Right atrium auricular region (tissue), 2 donors: ENCODE measurements at regions not wholly inside any gene's neighbourhood (a gene's known extent, or its start where the extent isn't known, plus 50 kb on each side); places are given as distances from the start of the nearest gene placed in this dataset.

ENCODE experiments used
- DNase-seq: peaks from one replicate; pipeline ENCODE4 v3.0.0-alpha.2; 2019; ENCODE audit warnings: low spot score
- H3K27ac ChIP-seq, 2 donors: fragments of 200-600 bp; sonication (generic); 1 replicate in 1 of 2; 2 replicates in 1 of 2; pipeline ENCODE4 v1.5.1; 2016 to 2019
- H3K27me3 ChIP-seq, 2 donors: fragments of 200-600 bp; sonication (generic); one replicate each; pipeline versions ENCODE4 v1.5.1 to v1.6.0; 2017 to 2019
- H3K36me3 ChIP-seq: fragments of 200-600 bp; sonication (generic); one replicate; pipeline ENCODE4 v1.5.1; 2016
- H3K4me1 ChIP-seq, 2 donors: fragments of 200-600 bp; sonication (generic); one replicate each; pipeline versions ENCODE4 v1.5.1 to v1.6.0; 2017 to 2019
- H3K4me3 ChIP-seq, 2 donors: fragments of 200-600 bp; sonication (generic); 1 replicate in 1 of 2; 2 replicates in 1 of 2; pipeline ENCODE4 v1.5.1; 2017 to 2019; ENCODE audit warnings: mild to moderate bottlenecking in 1 of 2, moderate library complexity in 1 of 2
- H3K9me3 ChIP-seq, 2 donors: fragments of 200-600 bp; sonication (generic); one replicate each; pipeline ENCODE4 v1.5.1; 2019
- CTCF ChIP-seq, 2 donors: fragments of 200-600 bp; sonication (generic); IDR thresholded peaks; one replicate each; pipeline ENCODE4 v1.5.1; 2019; ENCODE audit warnings: antibody characterized with exemption in 2 of 2

DNA sequence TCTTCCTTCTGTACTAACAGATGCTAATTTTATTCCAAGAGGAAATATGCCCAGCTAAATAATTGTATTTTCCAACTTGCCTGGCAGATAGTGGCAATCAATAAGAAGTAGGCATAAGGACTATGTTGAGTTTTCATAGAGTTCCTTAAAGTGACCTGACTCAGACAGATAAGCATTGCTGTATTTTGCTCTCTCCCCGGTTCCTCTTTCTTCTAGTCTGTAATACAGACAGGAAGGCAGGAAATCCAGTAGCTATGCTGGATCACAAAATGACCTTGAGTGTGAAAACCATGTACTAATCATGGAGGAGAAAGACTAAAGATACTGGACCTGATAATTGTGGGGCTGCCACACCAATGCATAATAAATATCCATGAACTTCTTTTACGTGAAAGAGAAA is 701.7 kb downstream of the CETN3 start:
- no peaks in the 10 kb centered on the region for H3K27me3 ChIP-seq
- H3K36me3 ChIP-seq, result no peaks in the 10 kb centered on the region
- no peak for TF ChIP-seq CTCF (IDR thresholded peaks at IDR 0.05)
- no peaks in the 10 kb centered on the region for H3K9me3 ChIP-seq
- no peak overlapping the region for H3K27ac ChIP-seq
- no peaks in the 10 kb centered on the region for H3K4me1 ChIP-seq
- no peak for DNase-seq
- H3K4me3 ChIP-seq, result no peak overlapping the region

DNA sequence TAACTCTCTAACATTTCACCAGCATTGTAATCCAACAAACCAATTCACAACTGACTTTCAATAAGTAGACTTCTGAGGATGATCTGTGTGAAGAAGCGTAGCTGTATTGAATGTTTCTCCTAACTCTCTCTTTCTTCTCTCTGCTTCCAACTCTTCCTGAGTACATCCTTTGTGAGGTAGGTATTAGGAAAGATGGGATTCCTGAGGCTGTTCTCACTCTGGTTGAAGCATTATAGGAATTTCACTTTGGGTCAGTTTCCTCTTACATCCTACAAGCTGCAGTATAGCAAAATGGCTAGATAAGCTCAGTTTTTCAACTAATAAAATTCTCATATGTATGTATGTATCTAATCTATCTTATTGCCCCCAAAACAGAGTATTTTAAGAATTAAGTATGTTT is 702.8 kb downstream of the CETN3 start:
- DNase-seq, result no peak
- no peaks in the 10 kb centered on the region for H3K27me3 ChIP-seq
- H3K4me1 ChIP-seq, result no peaks in the 10 kb centered on the region
- no peak for TF ChIP-seq CTCF (IDR thresholded peaks at IDR 0.05)
- H3K36me3 ChIP-seq, result no peaks in the 10 kb centered on the region
- no peaks in the 10 kb centered on the region for H3K9me3 ChIP-seq
- H3K4me3 ChIP-seq, result no peak overlapping the region
- no peak overlapping the region for H3K27ac ChIP-seq

GRCh38 chr5:89703817-89704216 is 705.7 kb downstream of the CETN3 start:
- DNase-seq, result no peak
- Histone ChIP-seq H3K36me3 (no peaks in the 10 kb centered on the region), H3K27ac (no peak overlapping the region), H3K9me3 (no peaks in the 10 kb centered on the region), H3K4me3 (no peak overlapping the region), H3K4me1 (no peaks in the 10 kb centered on the region), H3K27me3 (no peaks in the 10 kb centered on the region)
- TF ChIP-seq CTCF (IDR thresholded peaks at IDR 0.05), result no peak

GRCh38 chr5:89698028-89698427 is 711.5 kb downstream of the CETN3 start:
- DNase-seq, result no peak
- H3K9me3 ChIP-seq, result no peaks in the 10 kb centered on the region
- H3K27me3 ChIP-seq, result no peaks in the 10 kb centered on the region
- no peak overlapping the region for H3K27ac ChIP-seq
- H3K36me3 ChIP-seq, result no peaks in the 10 kb centered on the region
- H3K4me1 ChIP-seq, result no peaks in the 10 kb centered on the region
- TF ChIP-seq CTCF (IDR thresholded peaks at IDR 0.05), result no peak
- H3K4me3 ChIP-seq, result no peak overlapping the region

GRCh38 chr5:89697581-89697980 is 712.0 kb downstream of the CETN3 start:
- no peaks in the 10 kb centered on the region for H3K4me1 ChIP-seq
- no peak for TF ChIP-seq CTCF (IDR thresholded peaks at IDR 0.05)
- no peaks in the 10 kb centered on the region for H3K36me3 ChIP-seq
- no peaks in the 10 kb centered on the region for H3K9me3 ChIP-seq
- H3K4me3 ChIP-seq, result no peak overlapping the region
- H3K27ac ChIP-seq, result no peak overlapping the region
- DNase-seq, result no peak
- H3K27me3 ChIP-seq, result no peaks in the 10 kb centered on the region

DNA sequence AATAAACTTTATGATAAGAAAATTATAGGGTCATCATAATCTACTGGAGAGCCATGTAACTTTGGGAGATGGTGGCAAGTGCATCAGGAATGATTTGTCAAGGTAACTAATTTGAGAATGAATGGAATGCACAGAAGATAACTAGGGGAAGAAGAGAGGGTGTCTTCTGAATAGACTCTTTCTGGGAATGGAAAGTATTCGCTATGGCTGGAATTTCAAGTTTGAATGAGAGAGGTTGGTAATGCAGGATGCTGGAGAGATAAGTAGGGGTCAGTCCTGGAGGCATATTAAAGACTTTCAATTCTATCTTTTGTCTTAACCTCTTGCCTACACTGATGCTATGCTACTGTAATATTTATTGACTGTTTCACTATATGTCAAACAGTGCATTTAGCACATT is 714.2 kb downstream of the CETN3 start:
- Histone ChIP-seq H3K4me1 (no peaks in the 10 kb centered on the region), H3K27ac (no peak overlapping the region), H3K36me3 (no peaks in the 10 kb centered on the region), H3K27me3 (no peaks in the 10 kb centered on the region), H3K4me3 (no peak overlapping the region), H3K9me3 (no peaks in the 10 kb centered on the region)
- TF ChIP-seq CTCF (IDR thresholded peaks at IDR 0.05), result no peak
- no peak for DNase-seq
